Activated naive CD8-positive, alpha-beta T cell treated with anti-CD3 and anti-CD28 coated beads, Interleukin-2, amount 10 ng/mL, durations not matched to agents 7 days and 5 days (primary cell): ENCODE measurements at regions not wholly inside any gene's neighbourhood (a gene's known extent, or its start where the extent isn't known, plus 50 kb on each side); places are given as distances from the start of the nearest gene placed in this dataset.
"Not testable (repeated sequence)": the region's sequence is repeated elsewhere in the genome, so short reads cannot be mapped to it uniquely, and the experiment has no call there.

ENCODE experiments used
- ATAC-seq: fragments of 150-1000 bp; cut with Tn5 transposase; one replicate; pipeline ENCODE4 v1.10.0; 2021; ENCODE audit warnings: low read depth, moderate library complexity
- POLR2A ChIA-PET: fragments of 350-600 bp; sonication (Branson Sonifier 250); formaldehyde crosslinking; loops from one replicate; lab custom pipeline; 2021; ENCODE audit warnings: antibody characterized with exemption; lab: Charles Lee
- DNase-seq: peaks from one replicate; pipeline ENCODE4 v3.0.0; 2021
- H3K27ac Mint-ChIP-seq: one replicate; pipeline ENCODE4 v1.8.0; 2022; ENCODE audit warnings: mild to moderate bottlenecking, mixed read lengths
- H3K27me3 Mint-ChIP-seq: one replicate; pipeline ENCODE4 v1.8.0; 2022; ENCODE audit warnings: mild to moderate bottlenecking, moderate library complexity, mixed read lengths
- H3K36me3 Mint-ChIP-seq: one replicate; pipeline ENCODE4 v1.8.0; 2021; ENCODE audit warnings: mild to moderate bottlenecking, mixed read lengths
- H3K4me1 Mint-ChIP-seq: one replicate; pipeline ENCODE4 v1.8.0; 2021; ENCODE audit warnings: mixed read lengths
- H3K4me3 Mint-ChIP-seq: one replicate; pipeline ENCODE4 v1.8.0; 2022; ENCODE audit warnings: mild to moderate bottlenecking, moderate library complexity, mixed read lengths
- H3K9me3 Mint-ChIP-seq: one replicate; pipeline ENCODE4 v1.8.0; 2021; ENCODE audit warnings: mixed read lengths

DNA sequence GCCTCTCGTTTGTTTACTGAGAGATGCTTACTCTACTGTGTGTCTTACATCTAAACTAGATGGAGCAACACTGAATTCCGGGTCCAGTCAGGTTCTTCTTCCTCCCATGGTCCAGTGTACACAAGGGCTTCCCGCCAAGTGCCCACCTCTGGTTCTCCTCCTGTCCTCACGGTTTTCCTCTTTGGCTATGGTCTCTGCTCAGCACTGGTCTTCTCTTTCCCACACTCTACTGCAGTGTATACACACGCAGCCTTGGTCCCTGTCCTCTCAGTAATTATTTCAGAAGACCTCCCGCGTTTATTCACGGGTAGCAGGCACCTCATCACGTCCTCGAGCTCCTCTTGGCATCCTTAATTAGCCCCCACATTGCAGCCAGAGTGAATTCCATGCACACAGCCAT, 91.4 kb upstream of the PABPC3 start:
- H3K4me1 Mint-ChIP-seq, H3K36me3 Mint-ChIP-seq, POLR2A ChIA-PET, H3K27ac Mint-ChIP-seq, H3K9me3 Mint-ChIP-seq, ATAC-seq, DNase-seq, H3K4me3 Mint-ChIP-seq: not testable (repeated sequence)
- H3K27me3 Mint-ChIP-seq, result peaks cover 55% of the 10 kb centered on the region

DNA sequence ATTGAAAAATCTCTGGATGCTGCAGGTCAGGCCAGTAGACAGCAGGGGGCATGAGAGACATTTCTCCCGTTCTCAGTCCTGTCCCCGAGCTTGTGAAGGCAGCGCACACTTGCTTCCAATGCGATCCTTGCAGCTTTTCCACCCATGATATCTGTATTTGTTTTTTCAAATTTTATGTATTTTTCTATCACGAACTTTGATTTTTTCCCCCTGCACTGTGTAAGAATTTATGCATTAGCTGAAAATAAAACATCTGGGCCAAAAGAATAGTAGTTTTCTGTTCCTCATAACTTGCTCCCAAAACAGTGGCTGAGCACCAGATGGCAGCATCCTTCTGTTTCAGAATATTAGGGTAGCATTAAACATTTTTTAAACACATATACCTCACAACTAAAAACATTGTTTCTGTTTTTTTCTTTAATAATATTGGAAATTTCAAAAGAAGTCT, 90.9 kb upstream of the PABPC3 start:
- H3K4me3 Mint-ChIP-seq, H3K9me3 Mint-ChIP-seq, POLR2A ChIA-PET, H3K4me1 Mint-ChIP-seq, H3K27ac Mint-ChIP-seq, DNase-seq, H3K36me3 Mint-ChIP-seq: not testable (repeated sequence)
- ATAC-seq, result peak; percentile 61
- peaks cover 57% of the 10 kb centered on the region for H3K27me3 Mint-ChIP-seq

- H3K9me3 Mint-ChIP-seq, H3K4me1 Mint-ChIP-seq, H3K36me3 Mint-ChIP-seq, DNase-seq, H3K27ac Mint-ChIP-seq, H3K4me3 Mint-ChIP-seq, ATAC-seq, POLR2A ChIA-PET: not testable (repeated sequence)
- H3K27me3 Mint-ChIP-seq, result peaks cover 44% of the 10 kb centered on the region
Observed at GRCh38 chr13:25007389-25007788, 88.5 kb upstream of the PABPC3 start.

DNA sequence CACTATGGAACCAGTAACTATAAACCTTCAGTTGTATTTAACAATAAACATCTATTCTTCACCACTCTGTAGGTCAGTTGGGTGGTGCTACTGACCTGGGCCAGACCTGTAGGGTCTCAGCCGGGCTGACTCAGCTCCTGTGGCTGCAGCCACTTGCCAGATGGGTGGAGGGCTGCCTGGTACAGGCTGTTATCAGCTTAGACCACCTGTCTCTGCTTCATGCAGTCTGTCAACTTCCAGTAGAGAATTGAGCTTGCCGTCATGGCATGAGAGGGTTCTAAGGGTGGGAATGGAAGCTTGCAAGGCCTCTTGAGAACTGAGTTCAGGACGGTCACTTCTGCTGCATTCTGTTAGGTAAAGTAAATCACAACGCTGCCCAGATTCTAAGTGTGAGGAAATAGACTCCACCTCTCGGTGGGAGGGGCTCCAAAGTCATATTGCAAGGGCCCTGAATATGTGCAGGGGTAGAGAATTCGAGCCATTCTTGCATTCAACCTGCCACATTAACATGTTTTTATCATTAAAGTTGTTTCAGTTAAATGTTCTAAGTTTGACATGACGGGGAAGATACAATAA, 81.5 kb upstream of the PABPC3 start:
- H3K4me1 Mint-ChIP-seq, POLR2A ChIA-PET, H3K9me3 Mint-ChIP-seq, H3K4me3 Mint-ChIP-seq, ATAC-seq, DNase-seq, H3K36me3 Mint-ChIP-seq, H3K27ac Mint-ChIP-seq: not testable (repeated sequence)
- peaks cover 44% of the 10 kb centered on the region for H3K27me3 Mint-ChIP-seq

- H3K4me1 Mint-ChIP-seq, POLR2A ChIA-PET, H3K27ac Mint-ChIP-seq, ATAC-seq, H3K9me3 Mint-ChIP-seq, H3K36me3 Mint-ChIP-seq, DNase-seq: not testable (repeated sequence)
- peak overlapping the region; percentile 75 for H3K4me3 Mint-ChIP-seq
- H3K27me3 Mint-ChIP-seq, result peaks cover 59% of the 10 kb centered on the region
Observed at GRCh38 chr13:25017176-25017575, 78.8 kb upstream of the PABPC3 start.

GRCh38 chr13:25017808-25018728, 77.9 kb upstream of the PABPC3 start:
- H3K27me3 Mint-ChIP-seq, result peaks cover 63% of the 10 kb centered on the region
- H3K27ac Mint-ChIP-seq, result peak overlapping the region; percentile 57
- ATAC-seq (peak; percentile 98), DNase-seq (peak; percentile 70)
- H3K36me3 Mint-ChIP-seq, H3K4me1 Mint-ChIP-seq, POLR2A ChIA-PET, H3K9me3 Mint-ChIP-seq: not testable (repeated sequence)
- H3K4me3 Mint-ChIP-seq, result peak overlapping the region; percentile 75

DNA sequence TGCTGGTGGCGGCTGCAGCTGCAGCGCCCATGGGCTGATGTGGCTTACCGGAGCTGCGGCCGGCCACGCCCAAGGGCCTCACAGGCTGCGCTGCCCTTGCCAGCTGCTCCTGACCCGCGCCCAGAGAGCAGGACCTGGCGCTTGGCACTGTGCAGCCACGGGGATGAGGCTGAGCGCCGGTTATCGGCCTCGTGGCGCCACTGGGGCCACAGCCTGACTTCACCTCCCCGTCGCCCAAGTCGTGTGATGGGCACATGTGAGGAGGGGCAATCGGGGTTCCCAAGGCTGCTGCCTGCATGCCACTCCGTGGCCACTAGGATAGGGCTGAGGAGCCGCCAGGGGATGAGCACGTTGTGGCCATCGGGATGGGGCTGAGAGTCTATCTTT, 77.2 kb upstream of the PABPC3 start:
- Mint-ChIP-seq H3K27ac (no peak overlapping the region), H3K4me1 (peaks cover 4% of the 10 kb centered on the region), H3K9me3 (no peaks in the 10 kb centered on the region), H3K4me3 (peak overlapping the region; percentile 22), H3K36me3 (no peaks in the 10 kb centered on the region), H3K27me3 (peaks cover 65% of the 10 kb centered on the region)
- DNase-seq (no peak), ATAC-seq (no peak)
- POLR2A ChIA-PET, result no interaction called here

- H3K9me3 Mint-ChIP-seq, H3K36me3 Mint-ChIP-seq, H3K27ac Mint-ChIP-seq, POLR2A ChIA-PET, H3K4me3 Mint-ChIP-seq, DNase-seq, H3K4me1 Mint-ChIP-seq, ATAC-seq: not testable (repeated sequence)
- H3K27me3 Mint-ChIP-seq, result peaks cover 70% of the 10 kb centered on the region
Observed at GRCh38 chr13:25019741-25020140, 76.2 kb upstream of the PABPC3 start.

- ATAC-seq (no peak), DNase-seq (no peak)
- Mint-ChIP-seq H3K27me3 (peaks cover 67% of the 10 kb centered on the region), H3K4me1 (no peaks in the 10 kb centered on the region), H3K9me3 (no peaks in the 10 kb centered on the region), H3K27ac (no peak overlapping the region), H3K4me3 (no peak overlapping the region), H3K36me3 (no peaks in the 10 kb centered on the region)
- POLR2A ChIA-PET, result no interaction called here
Observed at GRCh38 chr13:25024175-25024574, 71.8 kb upstream of the PABPC3 start.

- H3K9me3 Mint-ChIP-seq, result no peaks in the 10 kb centered on the region
- POLR2A ChIA-PET, result no interaction called here
- H3K4me1 Mint-ChIP-seq, result no peaks in the 10 kb centered on the region
- peaks cover 37% of the 10 kb centered on the region for H3K27me3 Mint-ChIP-seq
- H3K36me3 Mint-ChIP-seq, result no peaks in the 10 kb centered on the region
- no peak overlapping the region for H3K4me3 Mint-ChIP-seq
- ATAC-seq, result no peak
- DNase-seq, result no peak
- H3K27ac Mint-ChIP-seq, result no peak overlapping the region
Observed at GRCh38 chr13:25032160-25032559, 63.8 kb upstream of the PABPC3 start.

DNA sequence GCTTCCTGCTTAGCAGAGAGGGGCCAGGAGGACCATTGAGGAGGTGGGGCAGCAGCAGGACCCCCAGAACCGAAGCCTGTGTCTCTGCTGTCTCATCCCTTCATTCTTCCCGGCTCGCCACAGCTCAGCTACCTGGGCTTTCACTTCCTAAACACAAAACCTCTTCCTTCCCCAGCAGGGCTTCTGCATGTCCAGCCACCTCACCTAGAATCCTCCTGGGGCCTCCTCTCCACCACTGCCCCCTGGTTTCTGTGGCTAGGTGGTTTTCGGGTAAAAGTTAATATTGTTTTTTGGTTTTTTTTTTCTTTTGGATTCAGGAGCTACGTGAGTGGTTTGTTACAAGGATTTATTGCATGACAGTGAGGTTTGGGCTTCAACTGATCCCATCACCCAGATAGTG, 61.8 kb upstream of the PABPC3 start:
- no peak for DNase-seq
- H3K36me3 Mint-ChIP-seq, result no peaks in the 10 kb centered on the region
- H3K27ac Mint-ChIP-seq, result no peak overlapping the region
- no peaks in the 10 kb centered on the region for H3K4me1 Mint-ChIP-seq
- POLR2A ChIA-PET, result no interaction called here
- no peaks in the 10 kb centered on the region for H3K9me3 Mint-ChIP-seq
- H3K27me3 Mint-ChIP-seq, result peaks cover 38% of the 10 kb centered on the region
- ATAC-seq, result no peak
- no peak overlapping the region for H3K4me3 Mint-ChIP-seq

GRCh38 chr13:25037057-25037813, 58.7 kb upstream of the PABPC3 start:
- Mint-ChIP-seq H3K4me3 (no peak overlapping the region), H3K27ac (no peak overlapping the region), H3K27me3 (peaks cover 26% of the 10 kb centered on the region), H3K9me3 (no peaks in the 10 kb centered on the region), H3K36me3 (no peaks in the 10 kb centered on the region), H3K4me1 (no peaks in the 10 kb centered on the region)
- peak; percentile 33 for DNase-seq
- POLR2A ChIA-PET, result no interaction called here
- ATAC-seq, result peak; percentile 81

GRCh38 chr13:25042151-25042865, 53.6 kb upstream of the PABPC3 start:
- H3K36me3 Mint-ChIP-seq, result no peaks in the 10 kb centered on the region
- no peak overlapping the region for H3K27ac Mint-ChIP-seq
- no peak overlapping the region for H3K4me3 Mint-ChIP-seq
- POLR2A ChIA-PET, result no interaction called here
- no peak for DNase-seq
- no peaks in the 10 kb centered on the region for H3K9me3 Mint-ChIP-seq
- peaks cover 58% of the 10 kb centered on the region for H3K27me3 Mint-ChIP-seq
- peaks cover 2% of the 10 kb centered on the region for H3K4me1 Mint-ChIP-seq
- no peak for ATAC-seq
